Breast epithelium (tissue), 4 donors: ENCODE measurements at regions not wholly inside any gene's neighbourhood (a gene's known extent, or its start where the extent isn't known, plus 50 kb on each side); places are given as distances from the start of the nearest gene placed in this dataset.

Source experiments
- DNase-seq, 2 donors: peaks; one replicate each; pipeline ENCODE4 v3.0.0-alpha.2; 2019; ENCODE audit warnings: low spot score in 2 of 2
- H3K27ac ChIP-seq, 2 donors: fragments of 200-600 bp; sonication (generic) in 1 of 2; one replicate each; pipeline ENCODE4 v1.5.1; 2016 to 2019; ENCODE audit warnings: mild to moderate bottlenecking in 1 of 2
- H3K27me3 ChIP-seq, 2 donors: fragments of 200-600 bp; sonication (generic) in 1 of 2; one replicate each; pipeline versions ENCODE4 v1.5.1 to v1.6.0; 2017 to 2019; ENCODE audit warnings: control low read depth in 1 of 2, mild to moderate bottlenecking in 1 of 2
- H3K36me3 ChIP-seq: fragments of 200-600 bp; one replicate; pipeline ENCODE4 v1.5.1; 2019
- H3K4me1 ChIP-seq, 2 donors: fragments of 200-600 bp; sonication (generic); one replicate each; pipeline ENCODE4 v1.5.1; 2016 to 2019; ENCODE audit warnings: control low read depth in 1 of 2
- H3K4me3 ChIP-seq, 3 donors: fragments of 200-600 bp; sonication (generic); 1 replicate in 2 of 3; 2 replicates in 1 of 3; pipeline ENCODE4 v1.5.1; 2016 to 2019; ENCODE audit warnings: mild to moderate bottlenecking in 3 of 3, moderate library complexity in 2 of 3
- H3K9me3 ChIP-seq, 2 donors: fragments of 200-600 bp; sonication (generic) in 1 of 2; one replicate each; pipeline ENCODE4 v1.5.1; 2016 to 2019; ENCODE audit warnings: control low read depth in 1 of 2
- CTCF ChIP-seq, 3 donors: fragments of 450-650 bp; IDR thresholded peaks; one replicate each; pipeline ENCODE4 v1.5.1; 2016 to 2017; ENCODE audit warnings: antibody characterized with exemption in 3 of 3, mild to moderate bottlenecking in 3 of 3, moderate library complexity in 3 of 3
- POLR2A ChIP-seq: fragments of 450-650 bp; IDR thresholded peaks from one replicate; pipeline ENCODE4 v1.6.1; 2016; ENCODE audit warnings: antibody characterized with exemption, mild to moderate bottlenecking, moderate library complexity
- POLR2AphosphoS5 ChIP-seq, 3 donors: sonication (generic); formaldehyde crosslinking; IDR thresholded peaks; one replicate each; pipeline ENCODE4 v1.6.1; 2017; ENCODE audit warnings: antibody characterized with exemption in 3 of 3
- intact Hi-C: fragments of 100-400 bp; cut with DNase I; formaldehyde crosslinking; loops from one replicate; pipeline ENCODE4 v1.15.1; 2023; ENCODE audit warnings: low total_unique reads

- H3K4me1 ChIP-seq: no peaks in the 10 kb centered on the region
- H3K4me3 ChIP-seq: no peak overlapping the region
- no peak overlapping the region for H3K27ac ChIP-seq
- intact Hi-C loops: no loop called here
- TF ChIP-seq POLR2A (no peak), CTCF (IDR thresholded peaks at IDR 0.05) (no peak), POLR2AphosphoS5 (IDR thresholded peaks at IDR 0.05) (no peak)
- no peak for DNase-seq
- H3K27me3 ChIP-seq: no peaks in the 10 kb centered on the region
- no peaks in the 10 kb centered on the region for H3K36me3 ChIP-seq
- no peaks in the 10 kb centered on the region for H3K9me3 ChIP-seq
Observed at GRCh38 chr3:80187981-80188380, 420.2 kb upstream of the ROBO1 start.

GRCh38 chr3:80159990-80160506, 392.2 kb upstream of the ROBO1 start:
- no peaks in the 10 kb centered on the region for H3K36me3 ChIP-seq

GRCh38 chr3:80158332-80158731, 390.5 kb upstream of the ROBO1 start:
- H3K27ac ChIP-seq: no peak overlapping the region
- TF ChIP-seq CTCF (IDR thresholded peaks at IDR 0.05) (no peak), POLR2AphosphoS5 (IDR thresholded peaks at IDR 0.05) (no peak), POLR2A (no peak)
- H3K9me3 ChIP-seq: no peaks in the 10 kb centered on the region
- no peak for DNase-seq
- H3K4me3 ChIP-seq: no peak overlapping the region
- H3K4me1 ChIP-seq: no peaks in the 10 kb centered on the region
- intact Hi-C loops: no loop called here
- H3K27me3 ChIP-seq: no peaks in the 10 kb centered on the region
- no peaks in the 10 kb centered on the region for H3K36me3 ChIP-seq

More at GRCh38 chr3:80159990-80160506, 392.2 kb upstream of the ROBO1 start:
- no peaks in the 10 kb centered on the region for H3K4me1 ChIP-seq
- no peaks in the 10 kb centered on the region for H3K27me3 ChIP-seq
- H3K9me3 ChIP-seq: no peaks in the 10 kb centered on the region
- intact Hi-C loops: no loop called here
- no peak for TF ChIP-seq CTCF (IDR thresholded peaks at IDR 0.05)
- TF ChIP-seq POLR2A: no peak
- TF ChIP-seq POLR2AphosphoS5 (IDR thresholded peaks at IDR 0.05): no peak
- no peak for DNase-seq
- no peak overlapping the region for H3K4me3 ChIP-seq
- H3K27ac ChIP-seq: no peak overlapping the region

- H3K36me3 ChIP-seq: no peaks in the 10 kb centered on the region
- H3K4me3 ChIP-seq: no peak overlapping the region
- intact Hi-C loops: no loop called here
- DNase-seq: no peak
- H3K4me1 ChIP-seq: no peaks in the 10 kb centered on the region
- no peak overlapping the region for H3K27ac ChIP-seq
- no peaks in the 10 kb centered on the region for H3K9me3 ChIP-seq
- TF ChIP-seq POLR2A (no peak), POLR2AphosphoS5 (IDR thresholded peaks at IDR 0.05) (no peak), CTCF (IDR thresholded peaks at IDR 0.05) (no peak)
- no peaks in the 10 kb centered on the region for H3K27me3 ChIP-seq
Observed at GRCh38 chr3:80157546-80157945, 389.7 kb upstream of the ROBO1 start.

- Histone ChIP-seq H3K4me1 (no peaks in the 10 kb centered on the region), H3K36me3 (no peaks in the 10 kb centered on the region), H3K27ac (no peak overlapping the region), H3K9me3 (peaks cover 0 to 10% of the 10 kb centered on the region in 2 donors), H3K27me3 (no peaks in the 10 kb centered on the region), H3K4me3 (no peak overlapping the region)
- DNase-seq: no peak
- intact Hi-C loops: no loop called here
- TF ChIP-seq CTCF (IDR thresholded peaks at IDR 0.05): no peak
- TF ChIP-seq POLR2AphosphoS5 (IDR thresholded peaks at IDR 0.05): no peak
- TF ChIP-seq POLR2A: no peak
Observed at GRCh38 chr3:80152692-80153091, 384.9 kb upstream of the ROBO1 start.
